BJ (cell line): ENCODE measurements at regions not wholly inside any gene's neighbourhood (a gene's known extent, or its start where the extent isn't known, plus 50 kb on each side); places are given as distances from the start of the nearest gene placed in this dataset.
A peak's percentile ranks its signal among the peaks of the same experiment; 100 is the strongest.

Source experiments
- CTCF ChIA-PET: fragments of 350-600 bp; formaldehyde crosslinking; extraction: SDS; loops from one replicate; lab custom pipeline; 2021; ENCODE audit warnings: antibody characterized with exemption, inconsistent platforms; lab: Yijun Ruan, JAX
- POLR2A ChIA-PET: fragments of 300-600 bp; sonication (Branson Sonifier 250); formaldehyde crosslinking; extraction: SDS; loops from one replicate; lab custom pipeline; 2021; ENCODE audit warnings: antibody characterized with exemption; lab: Charles Lee
- DNase-seq: peaks from one replicate; pipeline ENCODE4 v3.0.0-alpha.2; 2011; ENCODE audit warnings: low read depth
- H3K27me3 ChIP-seq: 2 replicates; pipeline ENCODE4 v1.6.0; 2011; ENCODE audit warnings: low read length; ENCODE audit not compliant: control insufficient read depth, insufficient read depth
- H3K36me3 ChIP-seq: 2 replicates; pipeline ENCODE4 v1.5.1; 2011; ENCODE audit warnings: low read length; ENCODE audit not compliant: control insufficient read depth, insufficient read depth
- H3K4me3 ChIP-seq: 2 replicates; pipeline ENCODE4 v1.5.1; 2011; ENCODE audit warnings: low read depth, mild to moderate bottlenecking, control low read depth, low read length
- TF ChIP-seq, protein P1 (sequence below): IDR thresholded peaks from 2 replicates; pipeline ENCODE4 v1.5.1; 2011; ENCODE audit warnings: low read depth, mild to moderate bottlenecking, control low read depth, inconsistent platforms, low read length, moderate library complexity; ENCODE audit not compliant: insufficient read depth

- ChIA-PET POLR2A (no interaction called here), CTCF (interaction anchor here (2.7 kb wide), 1 partner anchor 185 kb away, joined by 11 read pairs; no protein-coding TSS in a partner anchor)
- no peak overlapping the region for H3K4me3 ChIP-seq
- TF ChIP-seq, protein P1, sequence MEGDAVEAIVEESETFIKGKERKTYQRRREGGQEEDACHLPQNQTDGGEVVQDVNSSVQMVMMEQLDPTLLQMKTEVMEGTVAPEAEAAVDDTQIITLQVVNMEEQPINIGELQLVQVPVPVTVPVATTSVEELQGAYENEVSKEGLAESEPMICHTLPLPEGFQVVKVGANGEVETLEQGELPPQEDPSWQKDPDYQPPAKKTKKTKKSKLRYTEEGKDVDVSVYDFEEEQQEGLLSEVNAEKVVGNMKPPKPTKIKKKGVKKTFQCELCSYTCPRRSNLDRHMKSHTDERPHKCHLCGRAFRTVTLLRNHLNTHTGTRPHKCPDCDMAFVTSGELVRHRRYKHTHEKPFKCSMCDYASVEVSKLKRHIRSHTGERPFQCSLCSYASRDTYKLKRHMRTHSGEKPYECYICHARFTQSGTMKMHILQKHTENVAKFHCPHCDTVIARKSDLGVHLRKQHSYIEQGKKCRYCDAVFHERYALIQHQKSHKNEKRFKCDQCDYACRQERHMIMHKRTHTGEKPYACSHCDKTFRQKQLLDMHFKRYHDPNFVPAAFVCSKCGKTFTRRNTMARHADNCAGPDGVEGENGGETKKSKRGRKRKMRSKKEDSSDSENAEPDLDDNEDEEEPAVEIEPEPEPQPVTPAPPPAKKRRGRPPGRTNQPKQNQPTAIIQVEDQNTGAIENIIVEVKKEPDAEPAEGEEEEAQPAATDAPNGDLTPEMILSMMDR, result no peak
- H3K27me3 ChIP-seq, result peaks cover 5% of the 10 kb centered on the region
- no peak for DNase-seq
- H3K36me3 ChIP-seq, result no peaks in the 10 kb centered on the region
Observed at GRCh38 chr4:138686106-138686835, 329.3 kb upstream of the NOCT start.

DNA sequence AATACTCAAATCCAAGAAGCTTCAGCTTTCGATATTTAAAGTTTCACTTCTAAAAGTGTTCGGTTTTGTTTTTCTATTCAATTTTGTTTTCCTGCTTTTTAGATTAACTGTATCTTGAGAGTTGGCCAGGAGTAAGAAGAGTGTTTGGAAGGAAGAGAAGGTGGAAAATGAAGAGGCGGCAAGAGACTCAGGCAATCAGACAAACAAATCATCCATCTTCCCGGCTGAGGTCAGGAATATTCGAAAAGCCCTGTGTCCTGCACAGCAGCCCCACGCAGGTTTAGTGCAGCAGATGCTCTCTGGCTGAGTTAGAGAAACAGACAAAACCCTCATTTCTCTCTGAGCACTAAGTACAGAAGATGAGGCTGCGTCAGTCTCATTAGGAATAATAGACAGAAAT lies 330.3 kb upstream of the NOCT start:
- no peak overlapping the region for H3K4me3 ChIP-seq

GRCh38 chr4:138680989-138681604 lies 334.5 kb upstream of the NOCT start:
- no peak for DNase-seq
- TF ChIP-seq, protein P1, result peak; percentile 80
- H3K4me3 ChIP-seq, result no peak overlapping the region
- no peaks in the 10 kb centered on the region for H3K36me3 ChIP-seq
- ChIA-PET CTCF (interaction anchor here (0.6 to 4.5 kb wide), 41 partner anchors 10 to 1557 kb away, joined by 3 to 34 read pairs (median 4); no protein-coding TSS in a partner anchor), POLR2A (no interaction called here)
- H3K27me3 ChIP-seq, result peaks cover 4% of the 10 kb centered on the region

More for the DNA sequence above, 330.3 kb upstream of the NOCT start:
- Histone ChIP-seq H3K36me3 (no peaks in the 10 kb centered on the region), H3K27me3 (peaks cover 5% of the 10 kb centered on the region)
- ChIA-PET POLR2A (no interaction called here), CTCF (no interaction called here)
- TF ChIP-seq, protein P1, result no peak
- no peak for DNase-seq

GRCh38 chr4:138680256-138680655 lies 335.3 kb upstream of the NOCT start:
- CTCF ChIA-PET, result interaction anchor here (0.6 to 4.5 kb wide), 40 partner anchors 8 to 1556 kb away, joined by 3 to 34 read pairs (median 4); no protein-coding TSS in a partner anchor
- TF ChIP-seq, protein P1, result no peak

More at GRCh38 chr4:138680256-138680655, 335.3 kb upstream of the NOCT start:
- no peak for DNase-seq
- POLR2A ChIA-PET, result no interaction called here
- Histone ChIP-seq H3K27me3 (peaks cover 4% of the 10 kb centered on the region), H3K36me3 (no peaks in the 10 kb centered on the region), H3K4me3 (no peak overlapping the region)
